HG03575 (cell line): ENCODE measurements at regions not wholly inside any gene's neighbourhood (a gene's known extent, or its start where the extent isn't known, plus 50 kb on each side); places are given as distances from the start of the nearest gene placed in this dataset.

Source experiments
- ATAC-seq: cut with Tn5 transposase; IDR thresholded peaks from one replicate; pipeline ENCODE4 v1.9.1; 2021; ENCODE audit not compliant: unreplicated experiment, insufficient number of reproducible peaks, low FRiP score; ENCODE audit errors: extremely low read depth

DNA sequence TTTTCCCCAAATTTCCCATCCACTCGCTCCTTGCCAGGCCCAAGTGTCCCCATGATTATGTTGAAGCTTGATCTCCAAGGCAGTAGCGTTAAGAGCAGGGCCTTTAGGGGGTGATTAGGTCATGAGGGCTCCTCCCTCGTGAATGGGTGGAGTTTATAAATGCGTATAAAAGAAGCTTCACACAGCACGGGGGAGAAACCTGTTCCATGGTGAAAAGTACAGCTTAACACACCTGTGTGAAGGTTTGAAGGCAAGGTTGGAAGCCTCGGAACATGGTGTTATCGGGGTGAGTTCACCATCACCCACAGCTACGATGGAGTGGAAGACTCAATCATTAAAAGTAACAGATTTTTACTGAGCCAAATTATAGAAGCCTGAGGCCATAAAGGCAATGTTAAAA, 137.4 kb upstream of the ALKAL2 start:
- ATAC-seq = no peak

DNA sequence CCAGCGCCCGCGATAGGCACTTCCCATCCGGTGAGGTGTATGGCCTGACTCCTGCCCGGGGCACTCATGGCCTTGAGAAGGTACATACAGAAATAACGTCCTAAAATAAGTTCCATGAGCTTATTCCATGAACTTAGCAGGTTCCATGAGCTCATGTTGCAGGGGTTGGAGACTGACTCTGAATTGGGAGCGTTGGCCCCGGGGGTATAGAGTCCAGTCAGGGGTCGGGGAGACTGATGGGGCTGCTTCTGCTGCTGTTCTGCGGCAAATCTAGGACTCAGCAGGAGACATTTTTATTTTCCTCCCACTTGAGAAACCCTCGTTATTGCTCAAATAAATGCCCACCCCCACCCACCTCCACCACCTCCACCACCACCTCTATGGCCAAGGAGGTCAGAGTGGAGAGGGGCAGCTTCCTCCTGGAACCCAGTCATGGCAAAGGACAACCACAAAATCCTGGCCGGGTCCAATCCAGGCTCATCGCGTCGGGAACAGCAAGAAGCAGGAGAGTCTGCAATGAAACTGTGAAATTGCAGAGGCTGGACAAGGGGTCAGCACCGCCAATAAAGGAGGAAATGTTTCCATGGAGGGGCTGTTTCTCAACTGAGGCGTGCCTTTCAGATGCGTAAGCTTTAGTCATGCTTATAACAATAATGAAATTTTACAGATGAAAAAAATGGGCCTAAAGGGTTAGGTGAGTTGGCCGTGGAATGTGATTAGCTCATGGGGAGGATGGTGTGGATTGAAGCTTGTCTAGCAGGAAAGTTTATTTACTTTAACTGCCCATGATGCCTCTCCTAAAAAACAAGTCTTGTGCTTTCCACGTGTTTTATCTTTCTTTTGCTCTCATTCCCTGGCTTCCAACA, 136.6 kb upstream of the ALKAL2 start:
- ATAC-seq = no peak

DNA sequence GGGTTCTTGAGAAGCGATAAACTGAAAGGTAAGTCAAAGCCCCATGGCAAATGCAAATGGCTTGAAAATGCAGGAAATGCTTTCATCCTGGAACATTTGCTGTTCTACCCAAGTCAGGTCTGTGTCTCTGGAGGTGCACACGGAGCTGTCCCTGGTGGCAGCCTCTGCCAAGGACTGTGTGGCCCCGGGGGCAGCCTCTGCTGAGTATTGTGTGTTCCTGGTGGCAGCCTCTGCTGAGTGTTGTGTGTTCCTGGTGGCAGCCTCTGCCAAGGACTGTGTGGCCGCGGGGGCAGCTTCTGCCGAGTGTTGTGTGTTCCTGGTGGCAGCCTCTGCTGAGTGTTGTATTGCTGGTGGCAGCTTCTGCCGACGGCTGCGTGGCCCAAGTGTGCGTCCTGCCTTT, 135.6 kb upstream of the ALKAL2 start:
- ATAC-seq = no peak

DNA sequence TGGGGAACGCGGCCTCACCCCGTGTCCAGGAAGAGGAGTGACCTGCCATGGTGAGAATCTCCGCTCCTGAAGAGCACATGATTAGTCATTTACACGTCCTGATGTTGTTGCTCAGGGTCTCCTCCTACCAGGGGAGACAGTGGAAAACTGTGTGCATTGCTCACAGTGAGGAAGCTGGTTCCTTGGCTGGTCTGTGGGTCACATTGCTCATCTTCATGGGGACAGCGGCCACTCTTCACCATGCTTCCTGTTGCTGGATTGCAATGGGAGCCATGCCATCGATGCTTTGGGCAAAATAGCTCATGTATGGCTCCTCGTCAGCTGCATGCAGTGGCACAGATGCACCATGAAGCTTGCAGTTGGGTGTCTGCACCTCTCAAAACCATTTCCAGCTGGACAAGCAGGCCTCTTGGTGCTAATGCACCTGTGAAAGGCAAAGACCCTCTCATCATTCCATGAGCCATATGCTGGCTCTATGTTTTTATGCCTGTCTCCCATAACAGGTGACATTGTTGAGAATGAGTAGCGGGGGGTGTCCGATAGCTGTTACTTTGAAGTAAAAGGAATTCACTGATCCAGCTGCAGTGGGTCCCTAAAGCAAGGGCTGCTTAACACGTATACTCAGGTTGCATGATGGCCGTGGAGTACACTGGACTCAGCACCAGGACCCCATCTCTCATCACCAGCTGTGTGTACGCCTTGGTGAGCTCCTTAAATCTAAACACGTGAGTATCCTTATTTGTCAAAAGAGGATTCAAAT, 135.0 kb upstream of the ALKAL2 start:
- ATAC-seq = no peak

DNA sequence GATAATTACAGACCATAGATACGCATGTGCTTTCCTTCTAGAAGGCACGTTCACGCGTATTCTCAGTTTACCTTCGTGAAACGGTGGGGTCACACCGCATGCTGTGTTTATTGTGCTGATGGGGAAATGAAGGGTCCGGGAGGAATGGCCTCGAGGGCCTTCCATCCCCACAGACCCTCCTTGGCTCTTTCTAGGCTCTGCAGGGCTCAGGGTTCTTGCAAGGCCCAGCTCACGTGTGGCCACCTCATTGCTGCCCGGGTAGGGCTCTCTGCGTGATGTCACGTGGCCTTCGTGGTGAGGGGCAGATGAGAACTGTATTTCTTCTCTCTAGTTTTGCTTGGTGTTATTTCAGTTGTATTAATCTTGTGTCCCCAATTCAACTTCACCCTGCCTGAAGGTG, 133.5 kb upstream of the ALKAL2 start:
- no peak for ATAC-seq

DNA sequence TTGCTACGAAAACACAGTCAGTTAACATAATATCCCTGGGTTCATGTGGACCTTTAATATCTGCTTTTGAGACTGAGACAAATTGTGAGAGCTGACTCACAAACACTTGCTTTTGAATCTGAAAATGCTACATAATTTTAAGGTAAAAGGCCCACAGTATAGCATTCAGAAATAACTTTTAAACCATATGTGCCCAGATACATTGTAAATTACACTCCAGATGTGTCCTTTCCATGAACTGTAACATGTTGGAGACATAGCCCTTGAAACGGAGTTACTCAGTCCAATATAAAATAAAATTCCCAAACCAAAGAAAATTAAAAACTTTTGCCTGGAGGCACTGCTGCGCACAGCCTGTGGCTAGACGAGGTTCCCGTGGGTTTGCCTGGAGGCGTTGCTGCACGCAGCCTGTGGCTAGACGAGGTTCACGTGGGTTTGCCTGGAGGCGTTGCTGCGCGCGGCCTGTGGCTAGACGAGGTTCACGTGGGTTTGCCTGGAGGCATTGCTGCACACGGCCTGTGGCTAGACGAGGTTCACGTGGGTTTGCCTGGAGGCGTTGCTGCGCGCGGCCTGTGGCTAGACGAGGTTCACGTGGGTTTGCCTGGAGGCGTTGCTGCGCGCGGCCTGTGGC, 131.9 kb upstream of the ALKAL2 start:
- no peak for ATAC-seq

DNA sequence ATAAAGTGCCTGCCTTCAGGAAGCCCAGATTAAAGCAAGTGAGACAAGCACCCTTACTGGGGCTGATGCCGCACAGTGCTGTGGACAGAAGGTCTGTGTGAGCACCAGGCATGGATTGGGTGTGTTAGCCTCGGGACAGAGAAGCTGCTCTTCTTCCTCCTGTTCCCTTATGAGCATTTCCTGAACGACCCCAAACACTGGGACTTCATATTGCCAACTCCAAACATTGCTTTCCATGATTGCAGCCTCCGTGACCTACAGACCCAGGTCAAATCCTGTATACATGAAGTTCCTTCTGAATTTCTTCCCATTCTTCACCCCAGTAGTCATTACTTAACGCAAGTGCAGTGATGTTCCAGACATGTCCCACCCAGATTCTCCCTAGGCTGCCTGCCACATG, 129.8 kb upstream of the ALKAL2 start:
- ATAC-seq = no peak

DNA sequence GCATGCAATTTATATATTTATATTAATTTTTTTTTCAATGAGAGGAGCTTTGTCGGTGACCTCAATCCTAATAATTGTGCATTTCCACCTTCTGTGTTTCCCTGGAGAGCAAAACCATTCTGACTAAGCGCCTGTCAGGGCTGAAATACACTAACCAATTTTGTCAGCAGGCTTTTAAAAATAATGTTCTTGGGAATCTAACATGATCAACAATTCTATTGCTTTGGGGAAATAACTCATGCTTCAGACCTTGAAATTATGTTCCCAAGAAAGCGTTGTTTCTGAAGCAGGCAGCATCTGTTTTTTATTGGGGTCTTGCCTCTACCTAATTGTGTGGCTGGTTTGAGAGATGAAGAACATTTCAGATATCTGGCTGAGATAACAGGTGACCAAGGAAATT, 129.1 kb upstream of the ALKAL2 start:
- ATAC-seq = no peak

DNA sequence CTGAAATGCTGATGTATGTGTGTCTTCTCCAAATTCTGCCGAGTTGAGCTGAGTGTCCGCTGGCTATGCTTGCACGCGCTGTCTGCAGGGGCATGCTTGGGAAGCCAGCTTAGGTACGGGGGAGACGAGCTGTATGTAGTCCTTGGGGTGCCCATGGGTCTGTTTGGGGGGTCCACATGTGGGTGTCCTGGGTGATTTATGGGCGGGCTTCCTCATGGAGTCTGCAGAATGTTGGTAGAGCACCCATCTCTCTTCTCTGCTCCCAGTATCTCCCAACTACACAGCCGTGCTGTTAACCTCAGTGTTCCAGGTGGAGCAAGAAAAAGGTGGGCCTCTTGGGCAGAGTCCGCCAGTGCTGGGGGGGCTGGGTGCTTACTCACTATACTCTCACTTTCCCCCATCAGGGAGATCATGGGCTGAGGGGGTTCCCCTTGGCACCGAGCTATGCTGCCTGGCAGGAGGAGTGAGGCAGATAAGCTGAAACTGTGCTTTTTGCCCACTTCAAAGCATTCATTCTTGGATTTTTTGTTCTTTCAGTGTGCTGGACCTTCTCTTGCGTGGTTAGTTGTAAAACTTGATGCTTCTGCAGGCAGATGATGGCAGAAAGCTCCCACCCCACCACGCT, 128.2 kb upstream of the ALKAL2 start:
- no peak for ATAC-seq

DNA sequence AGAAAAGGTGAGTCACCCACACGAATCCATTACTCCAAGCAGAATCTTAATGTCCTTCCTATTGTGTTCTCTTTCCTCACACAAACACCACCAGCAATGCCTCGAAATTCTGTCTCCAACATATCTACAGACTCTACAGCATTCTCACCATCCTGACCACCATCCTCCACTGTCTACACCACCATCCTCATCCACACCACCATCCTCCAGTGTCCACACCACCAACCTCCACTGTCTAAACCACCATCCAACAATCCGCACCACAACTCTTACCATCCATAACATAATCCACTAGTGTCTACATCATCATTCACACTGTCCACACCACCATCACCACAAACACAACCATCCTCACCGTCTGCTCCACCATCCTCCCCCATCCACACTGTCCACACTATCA, 121.6 kb upstream of the ALKAL2 start:
- ATAC-seq = no peak

DNA sequence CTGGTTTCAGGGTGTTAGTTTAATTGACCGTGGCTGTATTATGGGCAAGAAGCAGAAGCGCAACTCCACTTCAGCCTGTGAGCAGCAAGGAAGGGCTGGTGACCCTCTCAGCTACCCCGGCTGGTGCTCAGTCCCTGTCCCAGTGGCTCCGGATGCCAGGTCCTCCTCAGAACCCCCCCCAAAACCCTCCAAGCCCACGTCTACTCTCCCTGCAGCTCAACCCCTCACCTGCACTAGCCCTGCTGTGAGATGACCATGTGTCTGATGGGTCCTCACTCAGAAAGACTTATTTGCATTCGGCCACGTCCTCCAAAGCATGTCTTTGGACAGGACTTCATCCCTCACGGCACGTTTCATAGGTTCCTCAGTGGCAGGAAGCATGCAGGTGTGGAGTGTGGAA, 119.7 kb upstream of the ALKAL2 start:
- ATAC-seq = no peak

DNA sequence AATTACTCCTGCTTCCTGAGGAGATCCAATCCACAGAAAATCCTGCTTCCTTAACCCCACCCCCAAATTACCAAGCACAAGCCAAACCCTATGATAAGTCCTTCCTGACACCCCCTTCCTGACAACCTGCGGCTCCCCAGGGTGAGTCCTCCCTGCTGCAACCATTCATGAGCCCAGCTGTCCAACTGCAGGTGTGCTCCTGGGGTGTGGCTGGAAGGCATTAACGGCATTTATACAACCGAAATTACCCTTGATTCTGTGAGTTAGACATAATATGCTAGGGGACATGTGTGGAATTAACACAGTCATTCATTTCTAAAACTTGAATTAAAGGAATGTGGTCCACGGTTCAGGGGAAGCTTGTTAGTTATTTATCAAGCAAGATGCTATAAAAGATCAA, 119.0 kb upstream of the ALKAL2 start:
- ATAC-seq = no peak

DNA sequence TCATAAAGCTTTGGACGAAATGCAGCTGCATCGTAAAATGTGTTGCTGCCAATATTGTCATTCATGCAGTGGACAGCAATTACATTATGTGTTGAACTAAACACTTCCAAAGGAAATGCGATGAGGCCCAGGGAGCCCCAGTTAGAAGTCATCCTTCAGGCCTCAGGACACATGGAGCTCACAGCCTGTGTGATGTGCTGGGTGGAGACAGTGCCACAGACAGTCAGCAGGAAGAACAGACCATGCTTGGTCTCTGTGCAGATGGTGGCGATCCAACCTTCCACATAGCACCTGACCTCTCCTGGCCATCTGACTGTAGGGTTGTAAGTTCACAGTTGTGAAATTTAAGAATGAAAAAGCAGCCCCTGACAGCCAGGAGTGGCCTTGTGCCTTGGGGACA, 118.3 kb upstream of the ALKAL2 start:
- no peak for ATAC-seq

DNA sequence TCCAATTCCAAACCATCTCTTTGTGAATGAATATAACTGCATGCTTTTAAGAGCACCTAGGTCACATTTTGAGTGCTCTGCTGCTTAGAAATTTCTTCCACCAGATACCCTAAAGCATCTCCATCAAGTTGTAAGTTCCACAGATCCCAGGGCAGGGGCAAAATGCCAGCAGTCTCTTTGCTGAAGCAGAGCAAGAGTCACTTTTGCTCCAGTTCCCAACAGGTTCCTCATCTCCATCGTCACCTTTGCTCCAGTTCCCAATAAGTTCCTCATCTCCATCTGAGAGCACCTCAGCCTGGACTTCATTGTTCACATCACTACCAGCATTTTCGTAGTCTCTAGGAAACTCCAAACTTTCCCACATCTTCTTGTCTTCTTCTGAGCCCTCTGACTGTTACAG, 116.7 kb upstream of the ALKAL2 start:
- ATAC-seq = no peak

DNA sequence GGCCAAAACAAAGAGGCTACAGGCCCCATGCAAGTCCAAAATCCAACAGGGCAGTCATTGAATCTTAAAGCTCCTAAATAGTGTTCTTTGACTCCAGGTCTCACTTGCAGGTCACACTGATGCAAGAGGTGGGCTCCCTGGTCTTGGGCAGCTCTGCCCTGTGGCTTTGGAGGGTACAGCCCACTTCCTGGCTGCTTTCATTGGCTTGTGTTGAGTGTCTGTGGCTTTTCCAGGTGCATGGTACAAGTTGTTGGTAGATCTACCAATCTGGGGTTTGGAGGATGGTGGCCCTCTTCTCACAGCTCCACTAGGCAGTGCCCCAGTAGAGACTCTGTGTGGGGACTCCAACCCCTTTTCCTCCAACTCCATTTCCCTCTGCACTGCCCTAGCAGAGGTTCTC, 115.8 kb upstream of the ALKAL2 start:
- ATAC-seq = no peak

DNA sequence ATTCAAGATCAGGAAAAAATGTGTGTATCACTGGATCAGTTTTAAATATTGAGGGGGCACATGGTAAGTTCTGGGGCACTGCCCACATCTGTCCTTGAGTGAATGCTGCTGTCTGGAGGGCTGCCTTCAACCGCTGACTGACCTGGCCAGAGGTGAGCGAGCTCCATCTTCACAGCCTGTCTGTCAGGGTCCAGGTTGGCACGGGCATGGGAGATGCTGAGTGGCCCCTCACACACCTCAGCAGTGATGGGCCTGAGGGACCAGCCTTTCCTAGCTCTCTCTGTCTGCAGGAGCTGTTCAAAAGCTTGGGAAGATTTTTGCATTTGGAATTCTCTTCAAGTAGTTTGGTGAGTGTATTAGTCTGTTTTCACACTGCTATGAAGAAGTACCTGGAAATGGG, 114.8 kb upstream of the ALKAL2 start:
- no peak for ATAC-seq

DNA sequence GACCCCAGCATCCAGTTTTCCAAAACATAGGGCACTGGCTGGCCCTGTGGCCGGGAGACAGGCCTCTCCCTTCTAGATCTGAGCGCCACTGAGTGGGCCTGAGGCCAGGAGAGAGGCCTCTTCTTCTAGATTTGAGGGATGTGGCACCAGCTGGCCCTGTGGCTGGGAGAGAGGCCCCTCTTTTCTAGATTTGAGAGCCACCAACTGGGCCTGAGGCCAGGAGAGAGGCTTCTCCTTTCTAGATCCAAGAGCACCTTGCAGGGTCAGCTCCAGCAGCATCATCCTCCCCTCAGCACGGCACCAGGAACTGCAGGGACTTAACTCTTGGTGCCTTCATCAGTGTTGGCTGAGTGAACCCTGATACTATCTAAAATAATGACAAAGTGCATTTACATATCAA, 114.3 kb upstream of the ALKAL2 start:
- no peak for ATAC-seq

DNA sequence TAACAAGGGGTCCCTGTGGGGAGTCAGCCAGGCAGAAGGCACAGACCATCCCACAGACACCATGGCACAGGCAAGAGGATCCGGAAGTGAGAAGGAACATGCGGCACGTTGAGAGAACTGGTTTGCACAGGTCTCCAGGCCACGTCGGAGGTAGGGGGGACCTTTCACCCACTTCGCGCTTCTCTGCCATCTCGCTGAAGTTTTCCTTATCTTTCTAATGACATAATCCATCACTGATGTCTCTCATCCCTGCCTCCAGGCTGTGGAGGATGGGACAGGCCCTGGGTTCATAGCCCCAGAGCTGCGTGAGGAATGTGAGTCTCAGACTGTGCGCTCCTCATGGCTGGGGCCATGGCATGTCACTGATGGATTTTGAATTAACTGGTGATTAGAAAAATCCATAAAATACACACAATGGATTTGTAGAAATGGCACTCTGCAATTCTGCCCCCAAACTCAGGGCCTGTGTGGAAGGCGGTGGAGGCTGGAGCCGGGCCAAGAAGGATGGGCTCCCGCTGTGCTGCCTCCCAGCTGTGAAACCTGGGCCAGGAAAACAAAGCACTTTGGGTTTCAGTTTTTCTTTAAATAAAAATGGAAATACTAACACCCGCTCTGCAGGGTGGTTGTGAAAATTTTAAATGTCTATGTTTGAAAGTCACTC, 113.3 kb upstream of the ALKAL2 start:
- ATAC-seq = no peak

DNA sequence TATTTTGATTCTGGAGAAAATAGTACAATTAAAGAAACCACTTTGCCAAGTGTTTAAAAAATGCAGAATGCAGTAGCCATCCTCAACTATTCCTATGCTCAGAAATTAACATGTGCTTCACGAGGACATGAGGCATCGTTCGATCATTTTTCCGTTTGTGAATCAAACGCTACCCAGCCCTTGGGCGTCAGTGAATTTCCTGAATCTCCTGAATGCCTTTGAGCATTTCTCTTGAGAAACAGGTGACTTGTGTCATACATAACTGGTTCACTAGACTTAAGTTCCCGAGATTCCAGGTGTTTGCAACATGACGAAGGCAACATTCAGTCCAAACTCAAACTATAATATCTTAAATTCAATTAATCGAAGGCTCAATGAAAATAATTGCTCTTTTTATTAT, 110.0 kb upstream of the ALKAL2 start:
- ATAC-seq = no peak
